Body of pancreas (tissue), 4 donors: ENCODE measurements at regions not wholly inside any gene's neighbourhood (a gene's known extent, or its start where the extent isn't known, plus 50 kb on each side); places are given as distances from the start of the nearest gene placed in this dataset.
A peak's percentile ranks its signal among the peaks of the same experiment; 100 is the strongest.
"Not testable (repeated sequence)": the region's sequence is repeated elsewhere in the genome, so short reads cannot be mapped to it uniquely, and the experiment has no call there.

Experiments
- ATAC-seq: fragments of 150-250 bp; one replicate; pipeline ENCODE4 v1.9.1; 2016
- DNase-seq, 4 donors: peaks; one replicate each; pipeline ENCODE4 v3.0.0-alpha.2; 2019
- H3K27ac ChIP-seq, 4 donors: fragments of 200-600 bp; sonication (generic); 1 replicate in 3 of 4; 2 replicates in 1 of 4; pipeline versions ENCODE4 v1.5.1 to v1.6.1; 2016 to 2019; ENCODE audit warnings: mild to moderate bottlenecking in 1 of 4, mixed read lengths in 1 of 4, moderate library complexity in 1 of 4
- H3K27me3 ChIP-seq, 2 donors: fragments of 200-600 bp; sonication (generic); one replicate each; pipeline ENCODE4 v1.6.0; 2016; ENCODE audit warnings: mild to moderate bottlenecking in 1 of 2
- H3K36me3 ChIP-seq, 2 donors: fragments of 200-600 bp; sonication (generic); replicated peaks in 1 of 2; 2 replicates each; pipeline ENCODE4 v1.5.1; 2016; ENCODE audit warnings: low read depth in 2 of 2; ENCODE audit not compliant: insufficient read depth in 1 of 2
- H3K4me1 ChIP-seq: fragments of 200-600 bp; sonication (generic); one replicate; pipeline ENCODE4 v1.6.0; 2016
- H3K4me3 ChIP-seq, 2 donors: fragments of 200-600 bp; sonication (generic); 1 replicate in 1 of 2; 2 replicates in 1 of 2; pipeline ENCODE4 v1.5.1; 2016 to 2019
- H3K9me3 ChIP-seq, 3 donors: fragments of 200-600 bp; sonication (generic); 1 replicate in 2 of 3; 2 replicates in 1 of 3; pipeline ENCODE4 v1.5.1; 2016
- CTCF ChIP-seq, 7 experiments: fragments of 450-650 bp in 4 of 7; fragments of 200-600 bp in 3 of 7; sonication (generic) in 3 of 7; IDR thresholded peaks; one replicate each; pipeline ENCODE4 v1.5.1; 2016 to 2019; ENCODE audit warnings: antibody characterized with exemption in 7 of 7
- POLR2A ChIP-seq, 3 donors: fragments of 450-650 bp; IDR thresholded peaks; one replicate each; pipeline ENCODE4 v1.6.1; 2016; ENCODE audit warnings: antibody characterized with exemption in 3 of 3, mild to moderate bottlenecking in 2 of 3
- WGBS, 2 donors: methylation state at CpG; one replicate each; pipeline ENCODE4 v1.1.5; 2017; 5-methylcytosine and 5-hydroxymethylcytosine counted together
- intact Hi-C: fragments of 100-400 bp; cut with DNase I; formaldehyde crosslinking; loops from one replicate; pipeline ENCODE4 v1.15.1; 2023

DNA sequence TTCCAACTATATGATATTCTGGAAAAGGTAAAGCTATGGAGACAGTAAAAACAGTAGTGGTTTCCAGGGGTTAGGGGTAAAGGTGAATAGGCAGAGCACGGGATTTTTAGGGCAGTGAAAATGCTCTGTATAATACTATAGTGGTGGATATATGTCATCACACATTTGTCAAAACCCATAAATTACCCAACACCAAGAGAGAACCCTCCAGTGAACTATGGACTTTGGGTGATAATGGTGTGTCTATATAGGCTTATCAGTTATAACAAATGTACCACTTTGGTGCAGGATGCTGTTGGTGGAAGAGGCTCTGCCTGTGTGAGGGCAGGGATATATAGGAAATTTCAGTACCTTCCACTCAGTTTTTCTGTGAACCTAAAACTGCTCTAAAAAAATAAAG, 149.9 kb downstream of the GPX5 start:
- 85 to 88% methylated on average over 1 of the region's 1 CpG for WGBS, 2 donors
- ATAC-seq (no peak), DNase-seq (no peak)
- no peaks in the 10 kb centered on the region for H3K9me3 ChIP-seq
- H3K27ac ChIP-seq = no peak overlapping the region
- H3K4me1 ChIP-seq = peaks cover 9% of the 10 kb centered on the region
- no peaks in the 10 kb centered on the region for H3K36me3 ChIP-seq
- no peak overlapping the region for H3K4me3 ChIP-seq
- peaks cover 0 to 18% of the 10 kb centered on the region in 2 donors for H3K27me3 ChIP-seq
- no peak for TF ChIP-seq CTCF (IDR thresholded peaks at IDR 0.05)
- no peak for TF ChIP-seq POLR2A (IDR thresholded peaks at IDR 0.05)
- intact Hi-C loops = no loop called here

- no peak for TF ChIP-seq POLR2A (IDR thresholded peaks at IDR 0.05)
- no peak for TF ChIP-seq CTCF (IDR thresholded peaks at IDR 0.05)
- Histone ChIP-seq H3K27ac (no peak overlapping the region), H3K9me3 (no peaks in the 10 kb centered on the region), H3K27me3 (peaks cover 0 to 11% of the 10 kb centered on the region in 2 donors), H3K4me1 (no peaks in the 10 kb centered on the region), H3K4me3 (no peak overlapping the region), H3K36me3 (no peaks in the 10 kb centered on the region)
- DNase-seq (no peak), ATAC-seq (no peak)
- intact Hi-C loops = loop anchor here (10.0 kb wide), 1 partner anchor 912 kb away; no protein-coding TSS in a partner anchor
- 5 to 20% methylated on average over 3 of the region's 3 CpGs for WGBS, 2 donors
Observed at GRCh38 chr6:28682542-28682941, 156.9 kb downstream of the GPX5 start.

DNA sequence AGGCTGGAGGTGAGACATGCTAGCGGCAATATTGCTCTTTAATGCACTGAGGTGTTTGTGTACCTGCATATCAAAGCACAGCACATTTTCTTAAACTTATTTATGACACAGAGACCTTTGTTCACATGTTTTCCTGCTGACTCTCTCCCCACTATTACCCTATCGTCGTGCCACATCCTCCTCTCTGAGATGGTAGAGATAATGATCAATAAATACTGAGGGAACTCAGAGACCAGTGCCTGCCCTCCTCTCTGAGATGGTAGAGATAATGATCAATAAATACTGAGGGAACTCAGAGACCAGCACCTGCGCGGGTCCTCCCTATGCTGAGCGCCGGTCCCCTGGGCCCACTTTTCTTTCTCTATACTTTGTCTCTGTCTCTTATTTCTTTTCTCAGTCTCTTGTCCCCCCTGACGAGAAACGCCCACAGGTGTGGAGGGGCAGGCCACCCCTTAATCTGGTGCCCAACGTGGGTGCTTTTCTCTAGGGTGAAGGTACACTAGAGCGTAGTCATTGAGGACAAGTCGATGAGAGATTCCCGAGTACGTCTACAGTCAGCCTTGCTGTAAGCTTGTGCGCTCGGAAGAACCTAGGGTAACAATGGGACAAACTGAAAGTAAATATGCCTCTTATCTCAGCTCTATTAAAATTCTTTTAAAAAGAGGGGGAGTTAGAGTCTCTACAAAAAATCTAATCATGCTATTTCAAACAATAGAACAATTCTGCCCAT, 157.4 kb downstream of the GPX5 start:
- intact Hi-C loops = loop anchor here (10.0 kb wide), 1 partner anchor 912 kb away; no protein-coding TSS in a partner anchor
- not testable (repeated sequence) for H3K4me1 ChIP-seq, H3K4me3 ChIP-seq, DNase-seq, H3K27ac ChIP-seq, H3K9me3 ChIP-seq, ATAC-seq, H3K36me3 ChIP-seq
- WGBS, 2 donors = 18 to 19% methylated on average over 16 of the region's 16 CpGs
- peaks cover 0 to 11% of the 10 kb centered on the region in 2 donors for H3K27me3 ChIP-seq

DNA sequence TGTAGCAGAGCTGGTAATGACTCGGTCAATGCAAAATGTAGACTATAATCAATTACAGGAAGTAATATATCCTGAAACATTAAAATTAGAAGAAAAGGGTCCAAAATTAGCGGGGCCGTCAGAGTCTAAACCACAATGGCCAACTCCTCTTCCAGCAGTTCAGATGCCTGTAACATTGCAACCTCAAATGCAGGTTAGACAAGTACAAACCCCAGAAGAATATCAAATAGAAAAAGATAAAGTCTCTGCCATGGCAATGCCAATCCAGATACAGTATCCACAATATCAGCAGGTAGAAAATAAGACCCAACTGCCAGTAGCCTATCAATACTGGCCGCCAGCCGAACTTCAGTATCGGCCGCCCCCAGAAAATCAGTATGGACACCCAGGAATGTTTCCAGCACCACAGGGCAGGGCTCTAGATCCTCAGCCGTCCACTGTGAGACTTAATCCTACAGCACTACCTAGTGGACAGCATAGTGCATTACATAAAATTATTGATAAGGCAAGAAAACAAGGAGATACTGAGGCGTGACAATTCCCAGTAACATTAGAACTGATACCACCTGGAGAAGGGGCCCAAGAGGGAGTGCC, 158.4 kb downstream of the GPX5 start:
- peak in 3 of 4 donors; percentile 7 to 12 (median 10) for DNase-seq
- H3K36me3 ChIP-seq = no peaks in the 10 kb centered on the region
- ATAC-seq = no peak
- H3K4me3 ChIP-seq = no peak overlapping the region
- intact Hi-C loops = loop anchor here (10.0 kb wide), 1 partner anchor 911 kb away; no protein-coding TSS in a partner anchor
- TF ChIP-seq POLR2A (IDR thresholded peaks at IDR 0.05) (no peak), CTCF (IDR thresholded peaks at IDR 0.05) (peak in 6 of 7 experiments; percentile 28 to 47 (median 35))
- no peak overlapping the region for H3K27ac ChIP-seq
- no peaks in the 10 kb centered on the region for H3K9me3 ChIP-seq
- WGBS, 2 donors = 22 to 35% methylated on average over 9 of the region's 9 CpGs
- no peaks in the 10 kb centered on the region for H3K4me1 ChIP-seq
- peaks cover 0 to 11% of the 10 kb centered on the region in 2 donors for H3K27me3 ChIP-seq

- H3K36me3 ChIP-seq, H3K27ac ChIP-seq, H3K9me3 ChIP-seq, DNase-seq, ATAC-seq, H3K4me3 ChIP-seq, H3K4me1 ChIP-seq: not testable (repeated sequence)
- intact Hi-C loops = loop anchor here (5.0 to 10.0 kb wide), 2 partner anchors 331 to 909 kb away; no protein-coding TSS in a partner anchor
- peaks cover 0 to 11% of the 10 kb centered on the region in 2 donors for H3K27me3 ChIP-seq
- WGBS, 2 donors = 17 to 20% methylated on average over 3 of the region's 3 CpGs
Observed at GRCh38 chr6:28685960-28686359, 160.3 kb downstream of the GPX5 start.
